OCI-LY1 (cell line): ENCODE measurements at regions not wholly inside any gene's neighbourhood (a gene's known extent, or its start where the extent isn't known, plus 50 kb on each side); places are given as distances from the start of the nearest gene placed in this dataset.

Experiments
- H2AFZ ChIP-seq: fragments of 200-600 bp; sonication (generic), shearing (Covaris generic); 2 replicates; pipeline ENCODE4 v1.6.0; 2014; ENCODE audit warnings: antibody characterized with exemption, mild to moderate bottlenecking, low read length
- H3F3A ChIP-seq: fragments of 200-600 bp; sonication (generic), shearing (Covaris generic); 2 replicates; pipeline ENCODE4 v1.6.0; 2014; ENCODE audit warnings: mild to moderate bottlenecking, antibody characterized with exemption, low read length, moderate library complexity; ENCODE audit not compliant: insufficient read depth
- H3K27ac ChIP-seq: fragments of 200-600 bp; sonication (generic); 2 replicates; pipeline ENCODE4 v1.5.1; 2014; ENCODE audit warnings: low read length, mixed run types, mild to moderate bottlenecking, low read depth; ENCODE audit not compliant: poor library complexity, severe bottlenecking
- H3K27me3 ChIP-seq: fragments of 200-600 bp; sonication (generic); 2 replicates; pipeline ENCODE4 v1.6.0; 2014; ENCODE audit warnings: antibody characterized with exemption, mild to moderate bottlenecking, low read length, moderate library complexity; ENCODE audit not compliant: insufficient read depth
- H3K36me3 ChIP-seq: fragments of 200-600 bp; sonication (generic); 2 replicates; pipeline ENCODE4 v1.6.1; 2014; ENCODE audit warnings: mild to moderate bottlenecking, antibody characterized with exemption, low read length, moderate library complexity, mixed read lengths; ENCODE audit not compliant: insufficient read depth
- H3K4me1 ChIP-seq: fragments of 200-600 bp; sonication (generic); 2 replicates; pipeline ENCODE4 v1.5.1; 2014; ENCODE audit warnings: mild to moderate bottlenecking, low read length, moderate library complexity; ENCODE audit not compliant: insufficient read depth, severe bottlenecking
- H3K4me2 ChIP-seq: fragments of 200-600 bp; sonication (generic), shearing (Covaris generic); 2 replicates; pipeline ENCODE4 v1.6.1; 2014; ENCODE audit warnings: low read length
- H3K4me3 ChIP-seq: fragments of 200-600 bp; sonication (generic); 2 replicates; pipeline ENCODE4 v1.5.1; 2014; ENCODE audit warnings: low read length, low read depth, mild to moderate bottlenecking, mixed read lengths; ENCODE audit not compliant: poor library complexity, severe bottlenecking
- H3K79me2 ChIP-seq: fragments of 200-600 bp; shearing (Covaris generic); 2 replicates; pipeline ENCODE4 v1.6.1; 2016; ENCODE audit warnings: mixed run types, low read length, mixed read lengths; ENCODE audit not compliant: insufficient read depth
- H3K9ac ChIP-seq: fragments of 200-600 bp; sonication (generic), shearing (Covaris generic); 2 replicates; pipeline ENCODE4 v1.6.1; 2014; ENCODE audit warnings: mild to moderate bottlenecking, low read length, mixed read lengths
- H3K9me2 ChIP-seq: fragments of 200-600 bp; sonication (generic), shearing (Covaris generic); 2 replicates; pipeline ENCODE4 v1.6.1; 2014; ENCODE audit warnings: low read depth, mild to moderate bottlenecking, low read length, mixed read lengths
- H3K9me3 ChIP-seq: fragments of 200-600 bp; shearing (Covaris generic); 2 replicates; pipeline ENCODE4 v1.6.1; 2014; ENCODE audit warnings: low read length, mixed read lengths
- H4K20me1 ChIP-seq: fragments of 200-600 bp; sonication (generic), shearing (Covaris generic); 2 replicates; pipeline ENCODE4 v1.6.0; 2016; ENCODE audit warnings: mild to moderate bottlenecking, low read length; ENCODE audit not compliant: insufficient read depth
- EZH2 ChIP-seq: fragments of 200-600 bp; sonication (generic), shearing (Covaris generic); IDR thresholded peaks from 2 replicates; pipeline ENCODE4 v1.8.0; 2017; ENCODE audit warnings: borderline replicate concordance, mixed run types, mild to moderate bottlenecking, antibody characterized with exemption, low read length, moderate library complexity, mixed read lengths
- TF ChIP-seq, protein P1 (sequence below): fragments of 200-600 bp; sonication (generic), shearing (Covaris generic); IDR thresholded peaks from 2 replicates; pipeline ENCODE4 v1.5.1; 2017; ENCODE audit warnings: mild to moderate bottlenecking, antibody characterized with exemption, low read length, moderate library complexity, mixed read lengths

GRCh38 chr18:29969876-29970275, 1072.7 kb downstream of the DSC3 start:
- Histone ChIP-seq H3K9ac (no peak overlapping the region), H3K9me2 (no peaks in the 10 kb centered on the region), H3K9me3 (no peaks in the 10 kb centered on the region), H3K27me3 (no peaks in the 10 kb centered on the region), H3K36me3 (no peaks in the 10 kb centered on the region), H2AFZ (no peak overlapping the region), H4K20me1 (no peaks in the 10 kb centered on the region), H3K4me3 (no peak overlapping the region), H3K4me1 (no peaks in the 10 kb centered on the region), H3F3A (no peaks in the 10 kb centered on the region), H3K79me2 (no peaks in the 10 kb centered on the region), H3K4me2 (no peak overlapping the region), H3K27ac (no peak overlapping the region)
- no peak for TF ChIP-seq EZH2
- TF ChIP-seq, protein P1, sequence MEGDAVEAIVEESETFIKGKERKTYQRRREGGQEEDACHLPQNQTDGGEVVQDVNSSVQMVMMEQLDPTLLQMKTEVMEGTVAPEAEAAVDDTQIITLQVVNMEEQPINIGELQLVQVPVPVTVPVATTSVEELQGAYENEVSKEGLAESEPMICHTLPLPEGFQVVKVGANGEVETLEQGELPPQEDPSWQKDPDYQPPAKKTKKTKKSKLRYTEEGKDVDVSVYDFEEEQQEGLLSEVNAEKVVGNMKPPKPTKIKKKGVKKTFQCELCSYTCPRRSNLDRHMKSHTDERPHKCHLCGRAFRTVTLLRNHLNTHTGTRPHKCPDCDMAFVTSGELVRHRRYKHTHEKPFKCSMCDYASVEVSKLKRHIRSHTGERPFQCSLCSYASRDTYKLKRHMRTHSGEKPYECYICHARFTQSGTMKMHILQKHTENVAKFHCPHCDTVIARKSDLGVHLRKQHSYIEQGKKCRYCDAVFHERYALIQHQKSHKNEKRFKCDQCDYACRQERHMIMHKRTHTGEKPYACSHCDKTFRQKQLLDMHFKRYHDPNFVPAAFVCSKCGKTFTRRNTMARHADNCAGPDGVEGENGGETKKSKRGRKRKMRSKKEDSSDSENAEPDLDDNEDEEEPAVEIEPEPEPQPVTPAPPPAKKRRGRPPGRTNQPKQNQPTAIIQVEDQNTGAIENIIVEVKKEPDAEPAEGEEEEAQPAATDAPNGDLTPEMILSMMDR, result no peak

- Histone ChIP-seq H3K27ac (no peak overlapping the region), H3K4me2 (no peak overlapping the region), H3F3A (no peaks in the 10 kb centered on the region), H3K4me3 (no peak overlapping the region), H3K9me2 (no peaks in the 10 kb centered on the region), H3K27me3 (no peaks in the 10 kb centered on the region), H3K4me1 (no peaks in the 10 kb centered on the region), H3K36me3 (no peaks in the 10 kb centered on the region), H3K9me3 (no peaks in the 10 kb centered on the region), H3K79me2 (no peaks in the 10 kb centered on the region), H3K9ac (no peak overlapping the region), H4K20me1 (no peaks in the 10 kb centered on the region), H2AFZ (no peak overlapping the region)
- TF ChIP-seq EZH2, result no peak
- TF ChIP-seq, protein P1, result no peak
These were observed 1080.0 kb downstream of the DSC3 start for GRCh38 chr18:29962579-29962978.

DNA sequence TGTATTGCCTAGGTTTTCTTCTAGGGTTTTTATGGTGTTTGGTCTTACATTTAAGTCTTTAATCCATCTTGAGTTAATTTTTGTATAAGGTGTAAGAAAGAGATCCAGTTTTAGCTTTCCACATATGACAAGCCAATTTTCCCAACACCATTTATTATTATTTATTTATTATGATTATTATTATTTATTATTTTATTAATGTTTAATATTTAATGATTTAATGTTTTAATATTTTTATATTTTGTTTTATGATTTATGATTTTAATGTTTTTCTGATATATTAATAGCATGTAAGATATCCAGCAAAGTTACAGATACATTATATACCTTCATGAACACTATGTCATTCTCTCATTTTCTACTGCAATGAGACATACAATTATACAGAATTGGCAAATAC, 1082.0 kb downstream of the DSC3 start:
- no peaks in the 10 kb centered on the region for H3K9me2 ChIP-seq
- no peak overlapping the region for H3K4me3 ChIP-seq
- TF ChIP-seq, protein P1, result no peak
- TF ChIP-seq EZH2, result no peak
- H3K9me3 ChIP-seq, result no peaks in the 10 kb centered on the region
- no peak overlapping the region for H2AFZ ChIP-seq
- no peaks in the 10 kb centered on the region for H3K36me3 ChIP-seq
- no peaks in the 10 kb centered on the region for H3F3A ChIP-seq
- no peaks in the 10 kb centered on the region for H4K20me1 ChIP-seq
- H3K27me3 ChIP-seq, result no peaks in the 10 kb centered on the region
- H3K4me1 ChIP-seq, result no peaks in the 10 kb centered on the region
- no peak overlapping the region for H3K4me2 ChIP-seq
- H3K79me2 ChIP-seq, result no peaks in the 10 kb centered on the region
- H3K9ac ChIP-seq, result no peak overlapping the region
- H3K27ac ChIP-seq, result no peak overlapping the region
